BE2C (cell line): ENCODE measurements at regions not wholly inside any gene's neighbourhood (a gene's known extent, or its start where the extent isn't known, plus 50 kb on each side); places are given as distances from the start of the nearest gene placed in this dataset.

Source experiments
- DNase-seq: peaks from one replicate; pipeline ENCODE4 v3.0.0-alpha.2; 2020
- H3K27me3 ChIP-seq: fragments of 250-450 bp; sonication (Bioruptor Pico); 2 replicates; pipeline ENCODE4 v1.5.1; 2020; ENCODE audit warnings: mild to moderate bottlenecking
- H3K36me3 ChIP-seq: fragments of 250-450 bp; sonication (Bioruptor Pico); 2 replicates; pipeline ENCODE4 v1.5.1; 2020; ENCODE audit warnings: mild to moderate bottlenecking
- H3K4me1 ChIP-seq: fragments of 250-450 bp; sonication (Bioruptor Pico); 2 replicates; pipeline ENCODE4 v1.5.1; 2020
- H3K4me3 ChIP-seq: 2 replicates; pipeline ENCODE4 v1.5.1; 2011; ENCODE audit warnings: low read depth, low read length
- H3K9me3 ChIP-seq: fragments of 250-450 bp; sonication (Bioruptor Pico); 2 replicates; pipeline ENCODE4 v1.5.1; 2020
- CTCF ChIP-seq: IDR thresholded peaks from 2 replicates; pipeline ENCODE4 v1.5.1; 2012; ENCODE audit warnings: mild to moderate bottlenecking, low read depth, low read length

- DNase-seq: no peak
- H3K27me3 ChIP-seq: no peaks in the 10 kb centered on the region
Observed at GRCh38 chrX:10983526-10983925, 127.6 kb upstream of the HCCS start.

DNA sequence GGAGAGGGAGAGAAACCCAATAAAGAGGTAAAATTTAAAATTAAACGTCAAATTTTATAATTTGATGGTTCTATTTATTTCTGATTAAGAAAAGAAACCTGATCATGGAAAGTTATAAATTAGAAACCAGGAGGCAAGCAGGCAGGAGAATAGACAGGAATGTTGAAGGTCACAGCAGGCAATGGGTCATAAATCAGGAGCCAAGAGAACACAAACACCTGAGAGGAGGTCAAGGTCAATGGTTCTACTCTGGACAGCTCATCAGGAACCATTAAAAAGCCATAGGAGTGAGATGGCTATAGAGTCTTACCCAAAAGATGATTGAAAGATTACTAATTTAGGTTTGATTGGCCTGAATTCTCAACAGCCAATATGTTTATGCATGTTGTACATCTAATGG, 126.9 kb upstream of the HCCS start:
- H3K36me3 ChIP-seq: no peaks in the 10 kb centered on the region
- H3K4me3 ChIP-seq: no peak overlapping the region
- H3K9me3 ChIP-seq: no peaks in the 10 kb centered on the region
- no peak for DNase-seq
- no peak for TF ChIP-seq CTCF
- H3K27me3 ChIP-seq: no peaks in the 10 kb centered on the region
- no peaks in the 10 kb centered on the region for H3K4me1 ChIP-seq

More at GRCh38 chrX:10983526-10983925, 127.6 kb upstream of the HCCS start:
- Histone ChIP-seq H3K4me1 (no peaks in the 10 kb centered on the region), H3K36me3 (no peaks in the 10 kb centered on the region), H3K4me3 (no peak overlapping the region), H3K9me3 (no peaks in the 10 kb centered on the region)
- no peak for TF ChIP-seq CTCF

DNA sequence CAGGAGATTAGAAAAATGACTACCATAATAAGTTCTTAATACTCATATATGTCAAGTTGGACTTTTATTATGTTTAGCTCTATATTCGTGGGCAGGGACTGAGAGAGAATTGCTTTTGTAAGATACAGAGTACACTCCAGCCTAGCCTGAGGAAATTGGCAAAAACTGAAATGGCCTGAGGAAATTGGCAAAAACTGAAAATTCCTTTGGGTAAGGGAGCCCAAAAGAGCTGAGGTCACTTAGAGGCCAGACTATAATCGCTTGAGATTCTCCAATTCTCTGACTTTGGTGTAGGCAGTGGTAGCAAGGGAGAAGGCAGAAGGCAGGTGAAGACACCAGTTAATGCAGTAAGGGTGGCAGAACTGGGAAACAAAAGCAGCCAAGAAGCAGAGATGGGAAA, 124.5 kb upstream of the HCCS start:
- no peak for TF ChIP-seq CTCF
- Histone ChIP-seq H3K27me3 (no peaks in the 10 kb centered on the region), H3K4me1 (no peaks in the 10 kb centered on the region), H3K4me3 (no peak overlapping the region), H3K36me3 (no peaks in the 10 kb centered on the region), H3K9me3 (no peaks in the 10 kb centered on the region)
- no peak for DNase-seq

DNA sequence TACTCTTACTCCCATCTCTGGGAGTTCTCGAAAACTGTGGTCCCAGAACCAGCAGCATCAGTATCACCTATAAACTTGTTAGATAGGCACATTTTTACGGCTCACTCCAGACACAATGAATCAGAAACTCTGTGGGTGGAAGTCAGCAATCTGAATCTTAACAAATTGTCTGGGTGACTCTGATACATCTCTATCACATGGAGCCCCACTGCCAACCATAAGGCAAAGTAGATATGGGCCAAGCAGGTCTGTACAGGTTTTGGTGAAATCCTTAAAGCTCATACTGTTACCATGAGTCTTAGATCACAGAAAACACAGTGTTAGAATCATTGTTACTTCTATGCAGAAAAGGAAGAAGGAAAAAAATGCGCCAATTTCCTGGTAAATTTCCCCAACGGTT, 122.5 kb upstream of the HCCS start:
- H3K4me3 ChIP-seq: no peak overlapping the region
- no peaks in the 10 kb centered on the region for H3K27me3 ChIP-seq
- no peaks in the 10 kb centered on the region for H3K9me3 ChIP-seq
- no peaks in the 10 kb centered on the region for H3K4me1 ChIP-seq
- no peaks in the 10 kb centered on the region for H3K36me3 ChIP-seq
- DNase-seq: no peak
- no peak for TF ChIP-seq CTCF

GRCh38 chrX:10989386-10989785, 121.7 kb upstream of the HCCS start:
- Histone ChIP-seq H3K4me1 (no peaks in the 10 kb centered on the region), H3K4me3 (no peak overlapping the region), H3K36me3 (no peaks in the 10 kb centered on the region), H3K27me3 (no peaks in the 10 kb centered on the region), H3K9me3 (no peaks in the 10 kb centered on the region)
- no peak for TF ChIP-seq CTCF
- DNase-seq: no peak

DNA sequence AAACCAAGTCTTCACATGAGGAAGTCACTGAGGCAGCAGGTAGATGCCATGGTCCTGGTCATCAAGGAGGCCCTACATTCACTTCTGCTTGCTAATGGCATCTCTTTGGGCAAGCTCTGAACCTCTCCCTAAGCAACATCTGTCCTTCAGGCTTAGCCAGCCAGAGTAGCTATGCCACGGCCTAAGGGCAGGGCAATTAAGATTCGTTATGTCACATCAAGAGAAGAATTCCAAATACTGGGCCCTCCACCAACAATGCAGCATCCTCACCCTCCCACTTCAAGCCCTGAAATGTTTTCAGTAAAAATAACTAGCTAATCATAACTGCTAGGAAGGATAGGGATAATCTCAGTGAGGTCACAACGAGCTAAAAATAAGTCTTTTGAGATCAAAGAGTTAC, 120.7 kb upstream of the HCCS start:
- Histone ChIP-seq H3K9me3 (no peaks in the 10 kb centered on the region), H3K36me3 (no peaks in the 10 kb centered on the region), H3K27me3 (no peaks in the 10 kb centered on the region), H3K4me3 (no peak overlapping the region), H3K4me1 (no peaks in the 10 kb centered on the region)
- no peak for TF ChIP-seq CTCF
- no peak for DNase-seq
